RWPE1 (cell line): ENCODE measurements at regions not wholly inside any gene's neighbourhood (a gene's known extent, or its start where the extent isn't known, plus 50 kb on each side); places are given as distances from the start of the nearest gene placed in this dataset.
"Not testable (repeated sequence)": the region's sequence is repeated elsewhere in the genome, so short reads cannot be mapped to it uniquely, and the experiment has no call there.

ENCODE experiments used
- CTCF ChIA-PET: fragments of 350-600 bp; sonication (Branson Sonifier 250); formaldehyde crosslinking; extraction: SDS; loops from one replicate; lab custom pipeline; 2021; lab: Yijun Ruan, JAX
- POLR2A ChIA-PET: fragments of 400-600 bp; formaldehyde crosslinking; extraction: SDS; loops from one replicate; lab custom pipeline; 2020; ENCODE audit warnings: antibody characterized with exemption; ENCODE audit not compliant: low non-redundant PET; lab: Yijun Ruan, JAX
- DNase-seq: peaks from one replicate; pipeline ENCODE4 v3.0.0; 2012; ENCODE audit warnings: low spot score
- H3K27ac ChIP-seq: fragments of 450-650 bp; 2 replicates; pipeline ENCODE4 v1.5.1; 2017
- TF ChIP-seq, protein P1 (sequence below): fragments of 450-650 bp; conservative IDR thresholded peaks from 2 replicates; pipeline ENCODE4 v1.5.1; 2017; ENCODE audit warnings: low read depth, mild to moderate bottlenecking

DNA sequence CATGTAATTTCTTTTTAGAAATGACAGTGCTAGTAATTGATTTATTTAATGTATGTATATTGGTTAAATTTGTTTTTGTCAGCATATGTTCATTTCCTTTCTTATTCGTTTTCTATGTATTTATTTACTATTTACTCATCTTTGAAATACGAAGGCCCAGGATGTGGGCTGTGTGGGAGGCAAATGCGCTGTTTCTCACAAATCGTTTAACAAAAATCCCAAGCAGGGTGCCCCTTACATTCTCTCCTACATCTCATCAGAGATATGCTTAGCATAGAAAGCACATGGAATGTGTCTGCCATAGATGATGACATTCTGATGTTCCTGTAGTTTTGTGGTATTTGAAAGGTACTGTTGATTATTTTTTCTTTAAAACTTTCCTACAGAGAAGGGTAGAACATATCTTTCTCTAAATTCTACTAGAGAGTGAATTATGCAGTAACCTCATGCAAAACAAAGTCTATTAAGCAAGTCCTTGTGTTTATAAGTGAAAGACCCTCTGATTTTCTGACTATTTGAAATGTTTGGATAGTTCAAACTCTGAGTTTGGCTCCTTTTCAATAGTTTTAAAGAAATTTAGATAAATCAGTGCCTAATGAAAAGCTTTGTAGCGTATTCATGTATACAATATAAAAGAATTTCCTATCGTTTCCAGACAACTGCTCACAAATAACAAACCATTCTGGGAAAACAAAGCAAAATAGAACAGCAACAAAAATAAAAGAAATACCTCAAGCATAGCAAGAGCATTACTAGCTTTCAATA, 111.1 kb upstream of the VGLL3 start:
- TF ChIP-seq, protein P1, sequence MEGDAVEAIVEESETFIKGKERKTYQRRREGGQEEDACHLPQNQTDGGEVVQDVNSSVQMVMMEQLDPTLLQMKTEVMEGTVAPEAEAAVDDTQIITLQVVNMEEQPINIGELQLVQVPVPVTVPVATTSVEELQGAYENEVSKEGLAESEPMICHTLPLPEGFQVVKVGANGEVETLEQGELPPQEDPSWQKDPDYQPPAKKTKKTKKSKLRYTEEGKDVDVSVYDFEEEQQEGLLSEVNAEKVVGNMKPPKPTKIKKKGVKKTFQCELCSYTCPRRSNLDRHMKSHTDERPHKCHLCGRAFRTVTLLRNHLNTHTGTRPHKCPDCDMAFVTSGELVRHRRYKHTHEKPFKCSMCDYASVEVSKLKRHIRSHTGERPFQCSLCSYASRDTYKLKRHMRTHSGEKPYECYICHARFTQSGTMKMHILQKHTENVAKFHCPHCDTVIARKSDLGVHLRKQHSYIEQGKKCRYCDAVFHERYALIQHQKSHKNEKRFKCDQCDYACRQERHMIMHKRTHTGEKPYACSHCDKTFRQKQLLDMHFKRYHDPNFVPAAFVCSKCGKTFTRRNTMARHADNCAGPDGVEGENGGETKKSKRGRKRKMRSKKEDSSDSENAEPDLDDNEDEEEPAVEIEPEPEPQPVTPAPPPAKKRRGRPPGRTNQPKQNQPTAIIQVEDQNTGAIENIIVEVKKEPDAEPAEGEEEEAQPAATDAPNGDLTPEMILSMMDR = no peak
- POLR2A ChIA-PET = no interaction called here
- no peak for DNase-seq
- no peak overlapping the region for H3K27ac ChIP-seq
- CTCF ChIA-PET = no interaction called here

DNA sequence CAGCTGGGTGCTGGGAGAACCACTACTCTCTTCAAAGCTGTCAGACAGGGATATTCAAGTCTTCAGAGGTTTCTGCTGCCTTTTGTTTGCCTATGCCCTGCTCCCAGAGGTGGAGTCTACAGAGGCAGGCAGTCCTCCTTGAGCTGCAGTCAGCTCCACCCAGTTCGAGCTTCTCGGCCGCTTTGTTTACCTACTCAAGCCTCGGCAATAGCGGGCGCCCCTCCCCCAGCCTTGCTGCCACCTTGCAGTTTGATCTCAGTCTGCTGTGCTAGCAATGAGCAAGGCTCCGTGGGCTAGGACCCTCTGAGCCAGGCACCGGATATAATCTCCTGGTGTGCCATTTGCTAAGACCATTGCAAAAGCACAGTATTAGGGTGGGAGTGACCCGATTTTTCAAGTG, 106.8 kb upstream of the VGLL3 start:
- H3K27ac ChIP-seq, POLR2A ChIA-PET, DNase-seq, CTCF ChIA-PET: not testable (repeated sequence)

DNA sequence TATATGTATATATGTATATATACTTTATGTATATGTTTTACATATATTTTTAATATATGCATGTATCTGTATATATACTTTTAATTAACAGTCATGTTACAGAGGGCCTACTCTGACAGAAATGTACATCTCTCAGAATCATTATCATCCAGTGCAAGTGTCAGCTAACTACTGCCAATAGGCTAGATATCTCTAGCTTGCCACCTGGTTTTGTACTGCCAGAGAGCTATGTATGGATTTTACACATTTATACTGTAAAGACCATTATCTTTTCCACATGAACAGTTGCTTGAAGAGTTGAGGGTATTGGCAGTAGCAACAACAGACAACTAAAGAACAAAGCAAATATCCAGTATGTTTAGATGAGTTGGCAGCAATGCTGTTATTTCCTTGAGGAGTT, 99.7 kb upstream of the VGLL3 start:
- POLR2A ChIA-PET = no interaction called here
- CTCF ChIA-PET = interaction anchor here (0.7 kb wide), 1 partner anchor 209 kb away, joined by 3 read pairs; no protein-coding TSS in a partner anchor
- H3K27ac ChIP-seq = no peak overlapping the region
- TF ChIP-seq, protein P1 = no peak
- DNase-seq = no peak

DNA sequence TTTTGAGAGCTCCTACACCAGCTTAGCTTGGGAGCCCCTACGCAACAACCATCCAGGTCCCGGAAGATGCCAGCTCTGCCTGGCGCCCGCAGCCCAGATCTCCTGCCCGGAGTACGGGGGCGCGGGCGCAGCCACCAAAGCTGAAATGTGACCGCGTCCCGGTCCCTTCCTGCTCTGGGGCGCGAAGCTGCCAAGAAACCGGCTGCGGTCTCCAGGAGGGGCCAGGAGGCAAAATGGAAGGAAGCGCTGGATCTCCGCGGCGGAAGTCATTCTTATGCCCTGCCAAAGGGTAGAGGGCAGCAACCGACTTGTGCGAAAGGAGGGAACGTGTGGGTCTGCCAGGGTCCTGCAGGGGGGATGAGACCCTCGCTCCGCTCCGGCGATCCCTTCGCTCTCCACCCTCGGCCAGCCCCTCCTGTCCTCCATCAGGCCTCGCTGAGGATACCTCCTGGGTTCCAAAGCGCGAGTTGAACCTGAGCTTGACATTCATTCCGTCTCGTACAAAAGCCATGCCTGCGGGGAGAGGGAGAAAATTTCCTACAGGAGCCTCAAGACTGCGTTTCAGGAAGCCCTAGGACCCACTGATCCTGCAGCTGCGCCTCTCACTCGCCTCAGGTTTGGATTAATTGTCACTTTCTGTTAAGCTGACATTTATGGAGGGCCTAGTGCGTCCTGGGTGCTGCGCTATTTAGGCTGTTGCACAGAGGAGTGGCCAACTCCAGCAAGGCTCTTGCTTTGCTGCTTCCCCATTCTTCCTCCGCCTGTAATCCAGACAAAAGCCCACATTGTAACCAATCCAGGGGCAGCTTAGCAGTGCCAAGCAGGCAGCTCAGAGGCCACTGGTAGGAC, 98.3 kb upstream of the VGLL3 start:
- no peak overlapping the region for H3K27ac ChIP-seq
- DNase-seq = no peak
- TF ChIP-seq, protein P1 = no peak
- POLR2A ChIA-PET = no interaction called here
- CTCF ChIA-PET = no interaction called here

DNA sequence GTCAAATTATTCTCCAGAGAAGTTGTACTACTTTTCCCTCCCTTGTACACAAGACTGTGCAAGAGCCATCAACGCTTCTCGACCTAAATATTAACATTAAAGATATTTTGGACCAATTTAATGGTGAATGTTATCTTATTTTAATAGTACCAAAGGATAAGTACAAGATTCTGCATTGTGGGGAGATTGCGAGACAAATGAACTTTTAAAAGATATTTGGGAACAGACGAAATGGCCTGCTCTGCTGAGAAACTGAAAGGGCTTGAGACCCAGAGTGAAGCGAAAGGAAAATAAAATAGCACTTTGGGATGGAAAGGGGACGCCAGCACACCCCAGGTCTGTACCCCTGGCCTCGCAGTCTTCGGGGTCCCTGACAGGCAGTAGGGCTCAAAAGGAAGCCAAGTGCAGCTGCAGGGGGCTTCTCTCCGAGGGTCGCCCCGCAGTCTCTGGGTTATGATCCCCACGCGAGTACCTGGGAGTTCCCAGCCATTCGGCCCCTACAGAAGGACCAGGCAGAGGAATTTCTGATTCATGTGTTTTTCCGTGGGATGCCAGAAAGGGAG, 97.6 kb upstream of the VGLL3 start:
- TF ChIP-seq, protein P1 = no peak
- no peak for DNase-seq
- ChIA-PET POLR2A (no interaction called here), CTCF (interaction anchor here (0.7 kb wide), 1 partner anchor 211 kb away, joined by 3 read pairs; no protein-coding TSS in a partner anchor)
- H3K27ac ChIP-seq = no peak overlapping the region

DNA sequence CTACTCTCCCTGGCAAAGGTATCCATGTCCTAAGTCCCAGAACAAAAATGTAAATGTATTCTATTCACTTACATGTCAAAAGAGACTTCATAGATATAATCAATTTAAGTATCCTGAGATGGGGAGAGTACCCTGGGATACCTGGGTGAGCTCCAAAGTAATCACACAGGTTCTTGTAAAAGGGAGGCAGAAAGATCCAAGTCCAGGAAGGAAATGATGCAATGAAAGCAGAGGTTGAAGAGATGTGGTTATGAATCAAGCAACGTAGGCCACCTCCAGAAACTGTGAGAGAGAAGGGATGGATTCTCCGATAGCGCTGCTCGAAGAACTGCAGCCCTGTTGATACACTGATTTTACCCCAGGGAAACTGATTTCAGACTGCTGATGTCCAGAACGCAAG, 93.9 kb upstream of the VGLL3 start:
- TF ChIP-seq, protein P1 = no peak
- ChIA-PET POLR2A (no interaction called here), CTCF (interaction anchor here (0.5 to 2.4 kb wide), 2 partner anchors 78 to 311 kb away, joined by 4 to 21 read pairs; no protein-coding TSS in a partner anchor)
- H3K27ac ChIP-seq = no peak overlapping the region
- DNase-seq = no peak
